Activated T-cell treated with anti-CD3 and anti-CD28 coated beads, Interleukin-2, amount 50 U/mL, for 72 hours (primary cell): ENCODE measurements at regions not wholly inside any gene's neighbourhood (a gene's known extent, or its start where the extent isn't known, plus 50 kb on each side); places are given as distances from the start of the nearest gene placed in this dataset.
A peak's percentile ranks its signal among the peaks of the same experiment; 100 is the strongest.

Experiments
- ATAC-seq, 2 donors: fragments of 150-1000 bp; cut with Tn5 transposase; replicated peaks in 1 of 2; 2 replicates each; pipeline ENCODE4 v1.10.0; 2021; ENCODE audit warnings: moderate library complexity in 2 of 2, mild to moderate bottlenecking in 1 of 2
- DNase-seq, 2 donors: peaks; one replicate each; pipeline ENCODE4 v3.0.0; 2021 to 2022; ENCODE audit warnings: mixed read lengths in 1 of 2
- H3K27ac Mint-ChIP-seq: one replicate; pipeline ENCODE4 v1.8.0; 2022; ENCODE audit warnings: mild to moderate bottlenecking, moderate library complexity, mixed read lengths
- H3K27me3 Mint-ChIP-seq: one replicate; pipeline ENCODE4 v1.8.0; 2022; ENCODE audit warnings: low read depth, mixed read lengths
- H3K36me3 Mint-ChIP-seq, 2 donors: one replicate each; pipeline ENCODE4 v1.8.0; 2022; ENCODE audit warnings: mixed read lengths in 2 of 2, mild to moderate bottlenecking in 1 of 2; ENCODE audit not compliant: insufficient read depth in 2 of 2
- H3K4me1 Mint-ChIP-seq: one replicate; pipeline ENCODE4 v1.8.0; 2022; ENCODE audit warnings: low read depth, mixed read lengths
- H3K4me3 Mint-ChIP-seq, 2 donors: one replicate each; pipeline ENCODE4 v1.8.0; 2022; ENCODE audit warnings: mild to moderate bottlenecking in 2 of 2, mixed read lengths in 2 of 2, moderate library complexity in 2 of 2
- H3K9me3 Mint-ChIP-seq, 2 donors: one replicate each; pipeline ENCODE4 v1.8.0; 2022; ENCODE audit warnings: mixed read lengths in 2 of 2

- peaks cover 2 to 4% of the 10 kb centered on the region in 2 donors for H3K9me3 Mint-ChIP-seq
- no peaks in the 10 kb centered on the region for H3K36me3 Mint-ChIP-seq
- no peak overlapping the region for H3K27ac Mint-ChIP-seq
- no peak for ATAC-seq
- H3K4me1 Mint-ChIP-seq = no peaks in the 10 kb centered on the region
- DNase-seq = no peak
- no peaks in the 10 kb centered on the region for H3K27me3 Mint-ChIP-seq
- H3K4me3 Mint-ChIP-seq = no peak overlapping the region
These were observed 1231.6 kb downstream of the SORCS3 start for GRCh38 chr10:105872665-105873064.

- no peaks in the 10 kb centered on the region for H3K4me1 Mint-ChIP-seq
- H3K27ac Mint-ChIP-seq = no peak overlapping the region
- ATAC-seq (no peak), DNase-seq (no peak)
- no peak overlapping the region for H3K4me3 Mint-ChIP-seq
- H3K27me3 Mint-ChIP-seq = no peaks in the 10 kb centered on the region
- H3K36me3 Mint-ChIP-seq = peaks cover 0 to 2% of the 10 kb centered on the region in 2 donors
- peaks cover 2 to 4% of the 10 kb centered on the region in 2 donors for H3K9me3 Mint-ChIP-seq
These were observed 1227.8 kb downstream of the SORCS3 start for GRCh38 chr10:105868935-105869334.

- H3K4me1 Mint-ChIP-seq = no peaks in the 10 kb centered on the region
- H3K9me3 Mint-ChIP-seq = no peaks in the 10 kb centered on the region
- ATAC-seq (no peak), DNase-seq (no peak)
- no peaks in the 10 kb centered on the region for H3K27me3 Mint-ChIP-seq
- peaks cover 0 to 2% of the 10 kb centered on the region in 2 donors for H3K36me3 Mint-ChIP-seq
- no peak overlapping the region for H3K4me3 Mint-ChIP-seq
- H3K27ac Mint-ChIP-seq = no peak overlapping the region
These were observed 1223.8 kb downstream of the SORCS3 start for GRCh38 chr10:105864854-105865253.

DNA sequence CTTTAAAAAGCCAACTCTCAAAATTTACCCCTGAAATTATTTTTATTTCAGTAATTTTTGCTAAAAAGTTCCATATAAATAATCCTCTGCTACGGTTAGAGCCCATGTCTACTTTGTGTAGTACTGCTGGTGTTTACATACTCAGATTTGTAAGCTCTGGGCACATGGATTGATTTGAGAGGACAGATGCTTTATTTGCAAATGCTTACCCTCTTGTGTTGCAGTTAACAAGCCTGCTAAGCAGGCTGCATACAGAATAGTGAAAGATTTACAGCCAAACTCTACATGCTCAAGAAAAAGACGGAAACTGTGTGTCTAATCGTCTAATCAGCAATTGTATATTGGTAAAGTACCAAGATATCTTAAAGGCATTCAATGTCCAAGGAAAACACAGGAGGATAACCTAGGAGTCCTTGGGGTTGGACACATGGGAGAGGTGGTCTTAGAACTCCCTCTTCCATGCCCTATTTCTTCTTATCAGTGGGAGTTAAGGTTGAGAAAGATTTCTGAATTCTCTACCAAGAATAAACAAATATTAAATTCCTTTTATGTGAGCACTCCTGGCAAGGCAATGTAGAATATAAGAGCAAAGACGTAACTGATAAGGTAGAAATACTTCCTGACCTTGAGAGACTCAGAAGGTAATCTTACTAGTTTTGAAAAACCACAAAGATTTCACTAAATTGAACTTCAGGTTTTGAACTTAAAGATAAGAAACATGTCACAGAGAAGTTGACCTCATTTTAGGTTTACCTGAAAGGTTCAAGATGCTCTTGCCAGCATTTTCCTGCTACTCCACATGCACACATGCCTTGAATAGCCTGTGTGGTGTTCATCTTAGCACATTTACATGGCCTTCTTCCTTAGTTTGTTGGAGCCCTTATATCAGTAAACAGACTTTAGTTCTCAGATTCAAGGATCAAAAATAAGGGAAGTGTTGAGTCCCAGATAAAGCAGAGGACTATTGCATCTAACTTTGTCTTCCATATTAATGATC lies 1216.5 kb downstream of the SORCS3 start:
- H3K9me3 Mint-ChIP-seq = no peaks in the 10 kb centered on the region
- H3K27ac Mint-ChIP-seq = no peak overlapping the region
- no peak overlapping the region for H3K4me3 Mint-ChIP-seq
- ATAC-seq (no peak), DNase-seq (no peak)
- H3K4me1 Mint-ChIP-seq = peaks cover 10% of the 10 kb centered on the region
- H3K27me3 Mint-ChIP-seq = no peaks in the 10 kb centered on the region
- H3K36me3 Mint-ChIP-seq = no peaks in the 10 kb centered on the region

DNA sequence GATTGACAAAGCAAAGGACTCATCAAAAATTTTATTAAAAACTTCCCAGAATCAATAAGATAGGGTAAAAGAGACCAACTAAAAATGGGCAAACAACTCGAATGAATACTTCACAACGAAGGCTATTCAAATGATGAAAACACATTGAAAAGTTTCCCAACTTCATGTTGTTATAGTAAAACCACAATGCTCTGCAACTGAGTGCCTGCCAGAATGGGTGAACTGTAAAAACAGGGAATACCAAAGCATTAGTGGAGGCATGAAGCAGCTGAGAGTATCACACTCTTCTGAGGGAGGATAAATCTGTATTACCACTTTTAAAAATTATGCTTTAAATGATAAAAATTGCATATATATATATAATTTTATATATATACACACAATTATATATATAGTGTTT lies 1214.7 kb downstream of the SORCS3 start:
- ATAC-seq (no peak), DNase-seq (no peak)
- Mint-ChIP-seq H3K4me1 (peaks cover 10% of the 10 kb centered on the region), H3K4me3 (no peak overlapping the region), H3K27me3 (no peaks in the 10 kb centered on the region), H3K36me3 (no peaks in the 10 kb centered on the region), H3K27ac (no peak overlapping the region), H3K9me3 (no peaks in the 10 kb centered on the region)

- no peak for DNase-seq
- Mint-ChIP-seq H3K9me3 (no peaks in the 10 kb centered on the region), H3K4me3 (no peak overlapping the region), H3K27me3 (no peaks in the 10 kb centered on the region), H3K27ac (no peak overlapping the region), H3K4me1 (peaks cover 12% of the 10 kb centered on the region), H3K36me3 (no peaks in the 10 kb centered on the region)
- ATAC-seq = no peak
These were observed 1203.8 kb downstream of the SORCS3 start for GRCh38 chr10:105844676-105845570.

DNA sequence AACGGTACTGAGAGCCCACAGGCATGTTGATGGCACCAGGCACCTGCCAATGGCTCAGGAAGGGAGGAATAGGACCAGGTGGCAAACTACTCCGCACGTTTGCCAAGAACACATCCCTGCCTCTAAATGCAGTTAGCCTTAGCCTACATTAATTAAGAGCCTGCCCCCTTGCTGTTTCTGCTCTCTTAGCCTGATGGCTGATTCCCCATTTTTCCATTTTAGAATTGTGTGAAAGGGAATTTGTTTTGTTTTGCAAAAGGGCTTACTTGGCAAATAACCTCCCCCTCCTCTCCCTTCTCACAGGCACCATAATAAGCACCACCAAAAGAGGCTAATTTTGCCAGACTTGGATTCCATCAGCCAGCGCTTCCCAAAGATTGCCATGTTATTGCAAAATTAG lies 1203.2 kb downstream of the SORCS3 start:
- Mint-ChIP-seq H3K4me1 (peaks cover 19% of the 10 kb centered on the region), H3K27ac (no peak overlapping the region), H3K9me3 (no peaks in the 10 kb centered on the region), H3K4me3 (no peak overlapping the region), H3K36me3 (no peaks in the 10 kb centered on the region), H3K27me3 (no peaks in the 10 kb centered on the region)
- no peak for ATAC-seq
- DNase-seq = no peak

GRCh38 chr10:105843786-105844185 lies 1202.7 kb downstream of the SORCS3 start:
- H3K36me3 Mint-ChIP-seq = no peaks in the 10 kb centered on the region
- no peaks in the 10 kb centered on the region for H3K27me3 Mint-ChIP-seq
- ATAC-seq = no peak
- no peak for DNase-seq
- H3K4me3 Mint-ChIP-seq = no peak overlapping the region
- H3K27ac Mint-ChIP-seq = no peak overlapping the region
- H3K4me1 Mint-ChIP-seq = peaks cover 20% of the 10 kb centered on the region
- no peaks in the 10 kb centered on the region for H3K9me3 Mint-ChIP-seq

GRCh38 chr10:105840288-105840770 lies 1199.2 kb downstream of the SORCS3 start:
- ATAC-seq (no peak), DNase-seq (no peak)
- Mint-ChIP-seq H3K4me3 (no peak overlapping the region), H3K4me1 (peaks cover 41% of the 10 kb centered on the region), H3K36me3 (no peaks in the 10 kb centered on the region), H3K27ac (no peak overlapping the region), H3K27me3 (no peaks in the 10 kb centered on the region), H3K9me3 (no peaks in the 10 kb centered on the region)

DNA sequence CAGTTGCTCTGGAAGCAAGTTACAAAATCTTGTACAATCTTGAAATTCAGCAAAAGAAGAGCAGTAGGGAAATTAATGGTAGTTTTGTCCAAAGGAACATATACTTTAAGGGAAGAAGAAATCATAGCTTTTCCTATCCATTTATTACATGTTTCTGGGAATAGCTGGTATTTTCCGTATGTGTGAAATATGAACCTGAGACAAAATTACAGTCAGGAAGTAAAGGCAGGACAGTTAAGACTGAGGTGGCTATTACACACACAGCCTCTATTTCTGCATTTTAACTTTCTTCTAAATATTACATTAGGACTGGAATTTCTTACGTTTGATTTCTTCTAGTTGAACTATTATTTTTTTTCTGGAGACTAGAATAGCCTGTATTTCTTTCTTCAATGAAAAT lies 1197.3 kb downstream of the SORCS3 start:
- DNase-seq (no peak), ATAC-seq (no peak)
- no peaks in the 10 kb centered on the region for H3K27me3 Mint-ChIP-seq
- H3K9me3 Mint-ChIP-seq = peaks cover 0 to 3% of the 10 kb centered on the region in 2 donors
- peak overlapping the region; percentile 59 to 83 for H3K4me3 Mint-ChIP-seq
- H3K4me1 Mint-ChIP-seq = peaks cover 31% of the 10 kb centered on the region
- no peak overlapping the region for H3K27ac Mint-ChIP-seq
- H3K36me3 Mint-ChIP-seq = no peaks in the 10 kb centered on the region

DNA sequence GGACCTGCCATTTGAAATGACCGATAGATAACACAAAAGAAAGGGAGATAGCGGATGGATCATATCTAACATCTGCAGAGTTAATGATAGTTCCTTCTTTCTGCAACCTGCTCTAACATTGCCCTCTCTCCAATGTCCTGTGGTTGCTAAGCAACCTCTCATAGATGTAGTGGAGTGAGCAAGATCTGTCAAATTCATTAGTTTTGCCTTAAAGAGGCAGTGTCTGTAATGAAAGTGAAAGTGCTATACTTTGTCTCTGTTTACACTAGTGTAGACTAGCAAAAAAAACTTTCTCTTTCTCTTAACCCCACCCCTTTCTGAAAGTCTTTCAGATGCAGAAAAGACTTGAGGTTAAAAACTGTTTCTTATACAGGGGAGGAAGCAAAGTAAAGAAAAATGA lies 1196.9 kb downstream of the SORCS3 start:
- Mint-ChIP-seq H3K27ac (peak overlapping the region; percentile 51), H3K36me3 (no peaks in the 10 kb centered on the region), H3K4me3 (peak overlapping the region; percentile 59 to 83), H3K4me1 (peaks cover 31% of the 10 kb centered on the region), H3K27me3 (no peaks in the 10 kb centered on the region), H3K9me3 (peaks cover 0 to 3% of the 10 kb centered on the region in 2 donors)
- DNase-seq (peak in 1 of 2 donors; percentile 1), ATAC-seq (peak; percentile 87 to 88)

DNA sequence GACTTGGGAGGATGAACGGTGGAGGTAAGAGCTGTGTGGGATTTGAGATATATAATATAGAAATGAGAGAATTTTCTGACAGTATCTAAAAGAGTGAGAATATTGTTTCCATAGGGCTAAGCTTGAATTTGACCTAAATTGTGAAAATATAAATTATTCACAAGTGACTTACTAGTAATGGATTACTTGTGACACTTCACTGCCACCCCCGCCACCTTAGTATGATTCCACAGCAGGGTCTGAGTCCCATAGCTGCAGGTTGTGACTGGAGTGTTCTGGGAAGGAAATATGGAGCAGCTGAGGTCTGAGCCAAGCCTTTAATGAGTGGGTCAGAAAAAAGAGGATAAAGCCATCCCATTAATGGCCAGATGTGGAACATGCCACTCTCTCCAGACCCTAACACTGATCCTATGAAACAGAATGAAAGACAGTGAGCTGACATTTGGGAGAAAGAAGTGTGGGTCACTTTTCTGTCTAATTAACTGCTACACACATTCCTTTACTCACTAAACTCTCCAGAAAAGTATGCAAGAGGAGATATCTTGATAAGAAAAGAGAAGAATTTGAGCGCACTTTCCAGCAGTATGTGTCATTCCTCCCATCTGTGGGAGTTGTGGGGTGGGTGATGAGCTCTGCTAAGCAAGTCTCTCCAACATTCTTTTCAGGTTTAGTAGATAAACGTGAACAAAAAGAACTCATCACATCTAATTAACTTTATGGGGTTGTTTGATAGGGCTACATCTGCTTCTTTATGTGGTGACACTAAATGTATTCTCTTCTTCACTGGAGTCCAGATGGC lies 1193.4 kb downstream of the SORCS3 start:
- H3K27ac Mint-ChIP-seq = no peak overlapping the region
- no peak for DNase-seq
- no peaks in the 10 kb centered on the region for H3K36me3 Mint-ChIP-seq
- H3K4me3 Mint-ChIP-seq = no peak overlapping the region
- peaks cover 24% of the 10 kb centered on the region for H3K4me1 Mint-ChIP-seq
- ATAC-seq = no peak
- H3K27me3 Mint-ChIP-seq = no peaks in the 10 kb centered on the region
- peaks cover 0 to 3% of the 10 kb centered on the region in 2 donors for H3K9me3 Mint-ChIP-seq
